IPS DF 4.7 (cell line): ENCODE measurements at regions not wholly inside any gene's neighbourhood (a gene's known extent, or its start where the extent isn't known, plus 50 kb on each side); places are given as distances from the start of the nearest gene placed in this dataset.

Experiments
- DNase-seq: peaks from one replicate; pipeline ENCODE4 v3.0.0-alpha.2; 2013; ENCODE audit warnings: low spot score; ENCODE audit errors: extremely low read depth

- DNase-seq = no peak
Measured at GRCh38 chr1:157194731-157195520, 56.7 kb upstream of the ETV3 start.

GRCh38 chr1:157193702-157194391, 55.7 kb upstream of the ETV3 start:
- DNase-seq = no peak

GRCh38 chr1:157193219-157193618, 55.0 kb upstream of the ETV3 start:
- DNase-seq = no peak

- DNase-seq = no peak
Measured at GRCh38 chr1:157189986-157190982, 52.1 kb upstream of the ETV3 start.

- no peak for DNase-seq
Measured at GRCh38 chr1:157189096-157189495, 50.9 kb upstream of the ETV3 start.
